ENCODE measurements at regions not wholly inside any gene's neighbourhood (a gene's known extent, or its start where the extent isn't known, plus 50 kb on each side); places are given as distances from the start of the nearest gene placed in this dataset.
A peak's percentile ranks its signal among the peaks of the same experiment; 100 is the strongest.

DNA sequence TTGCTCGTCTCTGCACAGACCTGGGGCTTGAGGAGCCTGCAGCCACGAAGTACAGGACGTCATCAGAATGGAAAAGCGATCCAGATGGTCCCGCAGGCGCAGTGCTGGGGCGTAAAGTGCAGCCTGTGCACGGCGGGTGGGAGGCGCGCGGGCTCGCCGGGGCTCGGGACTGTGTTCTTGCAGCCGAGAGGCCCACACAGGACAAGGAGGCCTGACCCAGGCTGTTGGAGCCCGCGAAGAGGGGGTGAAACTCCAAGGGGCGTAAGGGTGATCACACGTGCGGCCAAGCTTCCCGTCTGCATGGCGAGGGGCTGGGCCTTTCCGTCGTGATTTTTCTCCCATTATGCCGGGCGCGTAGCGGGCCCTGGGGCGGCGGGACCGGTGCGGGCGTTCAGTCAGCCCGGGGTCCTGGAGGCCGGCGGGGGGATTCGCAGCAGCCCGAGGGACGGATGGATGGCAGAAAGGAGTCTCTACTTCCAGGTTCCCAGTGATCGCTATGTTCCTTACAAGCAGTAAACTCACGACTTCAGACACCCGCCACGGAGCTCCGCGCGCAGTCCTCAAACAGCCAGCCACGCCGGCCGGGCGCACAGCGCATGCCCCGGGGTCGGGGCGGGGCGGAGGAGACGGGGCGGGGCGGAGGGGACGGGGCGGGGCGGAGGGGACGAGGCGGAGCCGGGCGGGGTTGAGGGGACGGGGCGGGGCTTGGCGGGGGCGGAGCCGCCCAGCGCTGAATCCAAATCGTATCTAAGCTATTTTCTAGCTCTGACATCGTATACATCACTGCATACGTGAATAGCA, 141.0 kb upstream of the KCNJ18 start (continued):
- peak; percentile 20 for TF ChIP-seq RBM39 (IDR thresholded peaks at IDR 0.05; ENCODE audit: low read depth, low read length, poor library complexity, severe bottlenecking)
- TF ChIP-seq, protein P1, sequence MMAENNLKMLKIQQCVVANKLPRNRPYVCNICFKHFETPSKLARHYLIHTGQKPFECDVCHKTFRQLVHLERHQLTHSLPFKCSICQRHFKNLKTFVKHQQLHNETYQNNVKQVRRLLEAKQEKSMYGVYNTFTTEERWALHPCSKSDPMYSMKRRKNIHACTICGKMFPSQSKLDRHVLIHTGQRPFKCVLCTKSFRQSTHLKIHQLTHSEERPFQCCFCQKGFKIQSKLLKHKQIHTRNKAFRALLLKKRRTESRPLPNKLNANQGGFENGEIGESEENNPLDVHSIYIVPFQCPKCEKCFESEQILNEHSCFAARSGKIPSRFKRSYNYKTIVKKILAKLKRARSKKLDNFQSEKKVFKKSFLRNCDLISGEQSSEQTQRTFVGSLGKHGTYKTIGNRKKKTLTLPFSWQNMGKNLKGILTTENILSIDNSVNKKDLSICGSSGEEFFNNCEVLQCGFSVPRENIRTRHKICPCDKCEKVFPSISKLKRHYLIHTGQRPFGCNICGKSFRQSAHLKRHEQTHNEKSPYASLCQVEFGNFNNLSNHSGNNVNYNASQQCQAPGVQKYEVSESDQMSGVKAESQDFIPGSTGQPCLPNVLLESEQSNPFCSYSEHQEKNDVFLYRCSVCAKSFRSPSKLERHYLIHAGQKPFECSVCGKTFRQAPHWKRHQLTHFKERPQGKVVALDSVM (CRISPR knock-in tag; IDR thresholded peaks at IDR 0.05): peak; percentile 37; the same call in 1 of the 2 replicates
- TF ChIP-seq ZNF558 (CRISPR knock-in tag; IDR thresholded peaks at IDR 0.05; ENCODE audit: borderline replicate concordance): peak; percentile 85
- 0 out of 2 replicates have a peak, but pooled peaks have one; percentile 59 for TF ChIP-seq ZNF274 (CRISPR knock-in tag; IDR thresholded peaks at IDR 0.05)
- TF ChIP-seq MXI1 (IDR thresholded peaks at IDR 0.05; ENCODE audit: borderline replicate concordance, low read depth, low read length): no peak; the same call in 2 of the 3 replicates
- TF ChIP-seq, protein P2, sequence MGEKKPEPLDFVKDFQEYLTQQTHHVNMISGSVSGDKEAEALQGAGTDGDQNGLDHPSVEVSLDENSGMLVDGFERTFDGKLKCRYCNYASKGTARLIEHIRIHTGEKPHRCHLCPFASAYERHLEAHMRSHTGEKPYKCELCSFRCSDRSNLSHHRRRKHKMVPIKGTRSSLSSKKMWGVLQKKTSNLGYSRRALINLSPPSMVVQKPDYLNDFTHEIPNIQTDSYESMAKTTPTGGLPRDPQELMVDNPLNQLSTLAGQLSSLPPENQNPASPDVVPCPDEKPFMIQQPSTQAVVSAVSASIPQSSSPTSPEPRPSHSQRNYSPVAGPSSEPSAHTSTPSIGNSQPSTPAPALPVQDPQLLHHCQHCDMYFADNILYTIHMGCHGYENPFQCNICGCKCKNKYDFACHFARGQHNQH (CRISPR knock-in tag; IDR thresholded peaks at IDR 0.05): peak; percentile 71
- peak; percentile 92 for TF ChIP-seq BCL6 (CRISPR knock-in tag; IDR thresholded peaks at IDR 0.05)
- peak; percentile 84 for TF ChIP-seq PHF8 (CRISPR knock-in tag; IDR thresholded peaks at IDR 0.05)
- peak; percentile 65 for TF ChIP-seq SAP130 (CRISPR knock-in tag; IDR thresholded peaks at IDR 0.05; ENCODE audit: low read depth)
- peak; percentile 40; the same call in 1 of the 2 replicates for TF ChIP-seq TOPORS (CRISPR knock-in tag; IDR thresholded peaks at IDR 0.05)
- peak; percentile 84; the same call in 1 of the 2 replicates for TF ChIP-seq ZNF33B (CRISPR knock-in tag; IDR thresholded peaks at IDR 0.05)
- TF ChIP-seq, protein P3, sequence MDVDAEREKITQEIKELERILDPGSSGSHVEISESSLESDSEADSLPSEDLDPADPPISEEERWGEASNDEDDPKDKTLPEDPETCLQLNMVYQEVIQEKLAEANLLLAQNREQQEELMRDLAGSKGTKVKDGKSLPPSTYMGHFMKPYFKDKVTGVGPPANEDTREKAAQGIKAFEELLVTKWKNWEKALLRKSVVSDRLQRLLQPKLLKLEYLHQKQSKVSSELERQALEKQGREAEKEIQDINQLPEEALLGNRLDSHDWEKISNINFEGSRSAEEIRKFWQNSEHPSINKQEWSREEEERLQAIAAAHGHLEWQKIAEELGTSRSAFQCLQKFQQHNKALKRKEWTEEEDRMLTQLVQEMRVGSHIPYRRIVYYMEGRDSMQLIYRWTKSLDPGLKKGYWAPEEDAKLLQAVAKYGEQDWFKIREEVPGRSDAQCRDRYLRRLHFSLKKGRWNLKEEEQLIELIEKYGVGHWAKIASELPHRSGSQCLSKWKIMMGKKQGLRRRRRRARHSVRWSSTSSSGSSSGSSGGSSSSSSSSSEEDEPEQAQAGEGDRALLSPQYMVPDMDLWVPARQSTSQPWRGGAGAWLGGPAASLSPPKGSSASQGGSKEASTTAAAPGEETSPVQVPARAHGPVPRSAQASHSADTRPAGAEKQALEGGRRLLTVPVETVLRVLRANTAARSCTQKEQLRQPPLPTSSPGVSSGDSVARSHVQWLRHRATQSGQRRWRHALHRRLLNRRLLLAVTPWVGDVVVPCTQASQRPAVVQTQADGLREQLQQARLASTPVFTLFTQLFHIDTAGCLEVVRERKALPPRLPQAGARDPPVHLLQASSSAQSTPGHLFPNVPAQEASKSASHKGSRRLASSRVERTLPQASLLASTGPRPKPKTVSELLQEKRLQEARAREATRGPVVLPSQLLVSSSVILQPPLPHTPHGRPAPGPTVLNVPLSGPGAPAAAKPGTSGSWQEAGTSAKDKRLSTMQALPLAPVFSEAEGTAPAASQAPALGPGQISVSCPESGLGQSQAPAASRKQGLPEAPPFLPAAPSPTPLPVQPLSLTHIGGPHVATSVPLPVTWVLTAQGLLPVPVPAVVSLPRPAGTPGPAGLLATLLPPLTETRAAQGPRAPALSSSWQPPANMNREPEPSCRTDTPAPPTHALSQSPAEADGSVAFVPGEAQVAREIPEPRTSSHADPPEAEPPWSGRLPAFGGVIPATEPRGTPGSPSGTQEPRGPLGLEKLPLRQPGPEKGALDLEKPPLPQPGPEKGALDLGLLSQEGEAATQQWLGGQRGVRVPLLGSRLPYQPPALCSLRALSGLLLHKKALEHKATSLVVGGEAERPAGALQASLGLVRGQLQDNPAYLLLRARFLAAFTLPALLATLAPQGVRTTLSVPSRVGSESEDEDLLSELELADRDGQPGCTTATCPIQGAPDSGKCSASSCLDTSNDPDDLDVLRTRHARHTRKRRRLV (CRISPR knock-in tag; IDR thresholded peaks at IDR 0.05): 0 out of 2 replicates have a peak, but pooled peaks have one; percentile 70
- TF ChIP-seq, protein P4, sequence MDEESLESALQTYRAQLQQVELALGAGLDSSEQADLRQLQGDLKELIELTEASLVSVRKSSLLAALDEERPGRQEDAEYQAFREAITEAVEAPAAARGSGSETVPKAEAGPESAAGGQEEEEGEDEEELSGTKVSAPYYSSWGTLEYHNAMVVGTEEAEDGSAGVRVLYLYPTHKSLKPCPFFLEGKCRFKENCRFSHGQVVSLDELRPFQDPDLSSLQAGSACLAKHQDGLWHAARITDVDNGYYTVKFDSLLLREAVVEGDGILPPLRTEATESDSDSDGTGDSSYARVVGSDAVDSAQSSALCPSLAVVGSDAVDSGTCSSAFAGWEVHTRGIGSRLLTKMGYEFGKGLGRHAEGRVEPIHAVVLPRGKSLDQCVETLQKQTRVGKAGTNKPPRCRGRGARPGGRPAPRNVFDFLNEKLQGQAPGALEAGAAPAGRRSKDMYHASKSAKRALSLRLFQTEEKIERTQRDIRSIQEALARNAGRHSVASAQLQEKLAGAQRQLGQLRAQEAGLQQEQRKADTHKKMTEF (CRISPR knock-in tag; IDR thresholded peaks at IDR 0.05): peak; percentile 73; the same call in 1 of the 2 replicates
- TF ChIP-seq RBFOX2 (IDR thresholded peaks at IDR 0.05; ENCODE audit: low read depth, low read length): peak; percentile 65
- no peak for TF ChIP-seq ZNF550 (CRISPR knock-in tag; IDR thresholded peaks at IDR 0.05; ENCODE audit: borderline replicate concordance)
- TF ChIP-seq KDM2A (CRISPR knock-in tag; IDR thresholded peaks at IDR 0.05; ENCODE audit: borderline replicate concordance, low read depth): peak; percentile 76
- 0 out of 2 replicates have a peak, but pooled peaks have one; percentile 63 for TF ChIP-seq NFATC3 (CRISPR knock-in tag; IDR thresholded peaks at IDR 0.05)
- peak; percentile 54; the same call in 1 of the 2 replicates for TF ChIP-seq YEATS4 (CRISPR knock-in tag; IDR thresholded peaks at IDR 0.05; ENCODE audit: borderline replicate concordance)
- TF ChIP-seq ASH2L (IDR thresholded peaks at IDR 0.05; ENCODE audit: insufficient read length, low read depth, low read length): peak; percentile 55

Data from HepG2 (cell line).